Head of caudate nucleus (tissue), 42 donors: ENCODE measurements at regions not wholly inside any gene's neighbourhood (a gene's known extent, or its start where the extent isn't known, plus 50 kb on each side); places are given as distances from the start of the nearest gene placed in this dataset.

Experiments
- DNase-seq, 42 donors: peaks; one replicate each; pipeline versions ENCODE4 v3.0.0 to v3.0.0-alpha.2; 2020 to 2021; ENCODE audit warnings: mixed read lengths in 7 of 42
- intact Hi-C: fragments of 100-400 bp; cut with DNase I; formaldehyde crosslinking; loops from one replicate; pipeline ENCODE4 v1.15.0; 2022

DNA sequence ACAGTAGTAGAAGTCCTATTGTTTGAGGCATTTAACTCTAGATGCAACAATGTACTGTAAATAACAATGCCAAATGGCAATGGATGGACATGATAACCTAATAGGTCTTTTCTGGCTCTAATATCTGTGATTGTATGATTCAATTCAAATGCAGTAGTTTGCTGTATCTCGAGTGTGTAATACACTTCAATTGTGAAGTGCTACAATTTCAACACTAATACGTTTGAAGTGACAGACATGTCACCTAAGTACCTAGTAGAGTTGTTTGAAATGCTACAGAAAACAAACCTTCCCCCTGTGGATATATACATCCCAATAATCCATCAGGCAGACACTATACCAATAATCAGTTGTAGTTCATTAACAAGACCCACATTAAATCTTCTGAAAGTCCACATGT, 305.9 kb upstream of the ITGA1 start:
- no peak for DNase-seq
- intact Hi-C loops, result no loop called here

DNA sequence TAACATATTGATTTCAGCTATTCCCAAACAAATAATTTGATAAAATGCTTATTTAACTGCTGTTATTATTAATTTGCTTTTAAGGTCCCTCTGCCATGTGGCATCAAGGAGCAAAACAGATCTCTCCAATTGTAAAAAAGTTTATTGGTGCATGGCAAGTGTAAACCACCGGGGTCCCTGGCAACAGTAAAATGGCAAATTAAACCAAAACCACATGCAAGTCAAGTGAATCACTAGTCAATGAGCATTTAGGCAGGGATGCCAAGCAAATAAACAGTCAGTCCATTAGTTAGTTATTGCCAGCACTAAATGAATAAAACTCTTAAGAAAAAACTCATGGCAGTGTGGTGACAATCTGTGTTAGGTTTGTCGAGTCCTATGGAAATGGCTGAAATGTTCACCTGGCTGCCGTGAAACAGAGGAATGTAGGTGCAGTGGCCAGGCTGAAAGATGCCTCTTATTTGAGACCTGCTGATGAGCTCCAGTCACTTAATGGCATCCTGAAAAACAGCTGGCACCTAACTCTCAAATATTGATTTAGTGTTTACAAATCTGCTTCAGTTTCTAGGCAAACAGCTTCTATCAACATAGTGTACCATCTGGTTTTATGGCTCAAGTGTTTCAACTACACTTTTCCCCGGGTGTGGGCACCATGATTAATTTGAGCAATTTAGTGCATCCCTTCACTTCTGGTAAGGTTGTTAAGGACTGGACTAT, 296.5 kb upstream of the ITGA1 start:
- no peak for DNase-seq

GRCh38 chr5:52491818-52492217, 295.9 kb upstream of the ITGA1 start:
- DNase-seq, result no peak
- intact Hi-C loops, result no loop called here

More for the DNA sequence above, 296.5 kb upstream of the ITGA1 start:
- intact Hi-C loops, result no loop called here

DNA sequence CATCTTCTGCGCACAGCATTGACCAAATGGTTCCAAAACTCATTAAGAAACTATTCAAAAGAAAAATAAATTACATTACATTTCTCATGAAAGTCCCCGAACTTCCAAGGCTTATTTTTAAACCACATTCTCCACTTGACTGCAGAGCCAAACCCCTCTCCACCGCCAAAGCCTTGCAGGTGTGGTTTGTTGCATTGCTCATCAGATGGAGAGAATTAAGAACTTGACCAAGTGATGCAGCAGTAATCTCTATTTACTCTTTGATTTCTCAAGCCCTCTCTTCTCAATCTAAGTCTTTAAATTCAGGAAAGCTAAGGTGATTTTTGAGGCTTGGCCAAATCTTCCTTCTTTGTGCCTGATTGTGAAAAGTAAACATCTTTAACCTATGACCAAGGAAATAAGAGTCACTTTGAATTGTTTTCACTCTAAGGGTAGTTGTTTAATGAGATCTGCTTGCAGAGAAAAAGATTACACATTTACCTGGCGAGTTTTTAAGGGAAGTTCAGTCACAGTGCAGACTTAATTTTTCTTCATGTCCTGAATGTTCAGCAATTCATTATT, 290.5 kb upstream of the ITGA1 start:
- DNase-seq, result no peak
- intact Hi-C loops, result no loop called here

GRCh38 chr5:52498607-52499006, 289.1 kb upstream of the ITGA1 start:
- DNase-seq, result no peak
- intact Hi-C loops, result no loop called here

DNA sequence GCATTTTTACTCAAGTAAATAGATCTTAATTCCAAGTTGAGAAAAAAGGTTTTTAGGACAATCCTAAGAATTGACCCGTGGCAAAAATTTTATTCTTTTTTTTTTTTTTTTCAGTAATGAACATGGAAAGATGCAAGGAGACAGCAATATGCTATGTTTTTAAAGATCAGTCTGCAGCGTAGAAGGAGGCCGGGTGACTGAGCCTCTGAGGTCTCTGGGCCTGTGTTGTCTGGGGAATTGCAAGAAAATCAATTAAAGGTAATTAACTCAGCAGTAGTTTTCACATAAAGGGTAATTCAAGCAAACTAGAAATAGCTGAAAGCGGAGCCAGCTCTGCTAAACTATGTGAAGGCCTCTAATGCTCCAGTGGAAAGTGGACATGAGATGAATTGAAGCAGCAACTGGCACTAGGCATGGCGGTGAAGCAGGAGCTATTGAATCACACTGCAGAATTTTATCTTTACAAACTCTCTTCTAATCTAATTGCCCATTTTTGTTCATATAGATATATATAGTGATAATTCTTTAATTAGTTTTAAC, 285.2 kb upstream of the ITGA1 start:
- intact Hi-C loops, result no loop called here
- DNase-seq, result no peak

DNA sequence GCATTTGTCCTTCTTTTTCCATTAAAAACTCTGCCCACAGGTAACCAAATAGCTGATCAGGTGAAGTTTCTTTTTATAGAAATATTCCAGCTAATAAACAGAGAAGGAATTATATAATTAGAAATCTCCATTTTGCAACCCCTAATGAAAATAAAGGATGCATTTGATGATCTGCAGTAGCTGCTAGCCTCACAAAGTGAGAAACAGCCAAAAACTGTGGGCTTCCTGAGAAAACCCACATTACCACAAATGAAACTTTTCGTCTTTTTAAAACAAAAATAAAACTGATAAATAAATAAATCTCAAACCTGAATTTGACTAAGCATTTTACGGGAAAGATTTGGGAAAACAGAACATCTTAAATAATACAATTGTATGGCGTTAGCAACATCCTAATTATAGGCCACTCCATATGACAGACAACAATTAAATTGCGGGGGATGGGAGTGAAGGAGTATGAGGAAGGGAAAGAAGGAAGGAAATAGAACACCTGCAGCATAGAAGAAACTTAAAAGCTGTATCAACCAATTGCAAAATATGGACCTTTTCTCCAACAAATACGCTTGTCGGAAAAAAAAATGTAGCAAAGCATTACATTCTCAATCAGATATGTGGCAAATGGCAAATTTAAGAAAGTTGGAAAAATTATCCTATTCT, 283.0 kb upstream of the ITGA1 start:
- DNase-seq, result no peak

DNA sequence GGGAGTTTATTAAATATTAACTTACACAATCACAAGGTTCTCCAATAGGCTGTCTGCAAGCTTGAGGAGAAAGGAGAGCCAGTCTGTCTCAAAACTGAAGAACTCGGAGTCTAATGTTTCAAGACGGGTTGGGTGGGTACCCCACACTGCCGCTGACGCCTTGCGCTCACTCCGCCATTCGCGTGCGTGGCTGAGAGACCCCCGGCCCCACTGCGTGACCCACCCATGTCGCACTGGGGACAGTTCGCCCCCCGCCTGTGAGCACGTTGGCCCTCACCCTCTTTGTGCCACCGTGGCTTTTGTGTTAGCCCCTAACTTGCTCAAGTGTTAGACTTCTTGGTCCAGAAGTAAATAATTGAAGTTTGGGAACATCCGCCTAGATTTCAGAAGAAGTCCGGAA, 270.0 kb upstream of the ITGA1 start:
- intact Hi-C loops, result no loop called here
- no peak for DNase-seq

More for the DNA sequence above, 283.0 kb upstream of the ITGA1 start:
- intact Hi-C loops, result no loop called here

DNA sequence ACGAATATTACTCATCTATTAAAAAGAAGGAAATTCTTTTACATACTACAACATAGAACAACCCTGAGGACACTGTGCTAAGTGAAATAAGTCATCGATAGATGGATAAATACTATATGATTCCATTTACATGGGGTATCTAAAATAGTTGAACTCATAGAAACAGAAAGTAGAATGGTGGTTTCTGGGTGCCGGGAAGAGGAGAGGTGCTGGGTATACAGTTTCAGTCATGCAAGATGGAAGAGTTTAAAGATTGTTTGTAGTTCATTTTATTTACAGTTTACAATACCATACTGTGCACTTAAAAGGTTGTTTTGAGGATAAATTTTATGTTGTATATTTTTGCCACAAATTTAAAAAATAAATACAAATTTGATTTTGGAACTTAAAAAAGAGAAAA, 267.5 kb upstream of the ITGA1 start:
- no peak for DNase-seq
- intact Hi-C loops, result no loop called here

GRCh38 chr5:52521236-52521635, 266.5 kb upstream of the ITGA1 start:
- DNase-seq, result no peak
- intact Hi-C loops, result no loop called here

GRCh38 chr5:52523701-52524100, 264.0 kb upstream of the ITGA1 start:
- intact Hi-C loops, result no loop called here
- DNase-seq, result no peak

DNA sequence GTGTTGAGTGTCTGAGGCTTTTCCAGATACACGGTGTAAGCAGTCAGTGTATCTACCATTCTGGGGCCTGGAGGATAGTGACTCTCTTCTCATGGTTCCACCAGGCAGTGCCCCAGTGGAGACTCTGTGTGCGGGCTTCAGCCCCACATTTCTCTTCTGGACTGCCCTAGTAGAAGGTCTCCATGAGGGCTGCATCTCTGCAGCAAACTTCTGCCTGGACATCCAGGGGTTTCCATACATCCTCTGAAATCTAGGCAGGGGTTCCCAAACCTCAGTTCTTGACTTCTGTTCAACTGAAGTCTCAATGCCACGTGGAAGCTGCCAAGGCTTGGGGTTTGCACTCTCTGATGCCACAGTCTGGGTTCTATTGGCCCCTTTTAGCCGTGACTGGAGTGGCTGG, 256.6 kb upstream of the ITGA1 start:
- DNase-seq, result no peak
- intact Hi-C loops, result no loop called here

DNA sequence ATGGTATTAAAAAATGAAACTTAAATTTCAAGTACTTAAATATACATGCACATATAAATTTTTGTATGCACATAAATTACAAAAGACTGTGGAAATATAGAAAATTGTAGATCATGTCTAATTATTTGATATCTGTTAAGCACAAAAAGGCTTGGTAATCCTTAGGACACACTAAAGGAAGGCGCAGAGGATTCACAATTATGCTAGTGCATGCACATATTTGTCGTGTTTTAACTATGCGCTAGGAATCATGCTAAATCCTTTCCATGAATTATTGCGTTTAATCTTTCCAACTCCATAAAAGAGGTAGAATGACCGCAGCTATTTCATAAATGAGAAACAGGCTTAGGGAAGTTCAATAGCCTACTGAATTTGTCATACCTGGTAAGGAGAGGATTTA, 244.1 kb upstream of the ITGA1 start:
- intact Hi-C loops, result no loop called here
- DNase-seq, result no peak

GRCh38 chr5:52544738-52545137, 243.0 kb upstream of the ITGA1 start:
- DNase-seq, result no peak
- intact Hi-C loops, result no loop called here

- intact Hi-C loops, result no loop called here
- no peak for DNase-seq
Observed at GRCh38 chr5:52554293-52554692, 233.4 kb upstream of the ITGA1 start.

- no peak for DNase-seq
- intact Hi-C loops, result no loop called here
Observed at GRCh38 chr5:52560366-52560765, 227.3 kb upstream of the ITGA1 start.

GRCh38 chr5:52562473-52562872, 225.2 kb upstream of the ITGA1 start:
- intact Hi-C loops, result no loop called here
- DNase-seq, result no peak

- intact Hi-C loops, result no loop called here
- DNase-seq, result no peak
Observed at GRCh38 chr5:52564587-52564986, 223.1 kb upstream of the ITGA1 start.

DNA sequence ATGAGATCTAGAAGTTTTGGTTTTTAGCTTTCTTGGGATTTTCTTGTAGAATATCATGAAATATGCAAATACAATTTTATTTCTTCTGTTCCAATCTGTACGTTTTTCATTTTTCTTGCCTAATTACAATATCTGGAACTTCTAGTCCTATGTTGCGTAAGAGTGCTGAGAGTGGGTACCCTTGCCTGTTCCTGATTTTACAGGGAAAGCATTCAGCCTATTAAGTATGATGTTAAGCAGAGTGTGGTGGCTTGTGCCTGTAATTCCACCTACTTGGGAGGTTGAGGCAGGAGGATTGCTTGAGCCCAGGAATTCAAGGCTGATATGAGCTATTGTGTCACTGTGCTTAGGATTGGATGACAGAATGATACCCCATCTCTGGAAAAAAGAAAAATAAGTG, 210.2 kb upstream of the ITGA1 start:
- DNase-seq, result no peak
- intact Hi-C loops, result no loop called here

GRCh38 chr5:52579391-52579790, 208.3 kb upstream of the ITGA1 start:
- intact Hi-C loops, result no loop called here
- no peak for DNase-seq

DNA sequence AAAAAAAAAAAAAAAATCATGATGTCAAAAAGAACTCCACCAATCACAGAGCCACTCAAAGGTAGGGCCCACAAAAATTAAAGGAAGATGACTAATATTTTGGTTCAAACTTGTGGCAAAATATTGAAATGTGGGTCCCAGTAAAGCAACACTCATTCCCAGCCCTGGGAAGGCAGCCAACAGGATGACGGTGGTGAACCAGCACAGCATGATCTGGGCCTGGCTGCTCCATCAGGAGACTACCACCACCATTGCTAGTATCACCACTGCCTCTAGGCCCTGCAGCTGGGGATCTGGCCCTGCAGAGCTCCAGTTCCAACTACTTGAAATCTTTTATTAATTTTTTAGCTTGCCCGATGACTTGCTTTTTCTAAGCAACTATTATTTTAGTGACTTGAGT, 206.8 kb upstream of the ITGA1 start:
- intact Hi-C loops, result no loop called here
- no peak for DNase-seq
